ENCODE measurements at regions not wholly inside any gene's neighbourhood (a gene's known extent, or its start where the extent isn't known, plus 50 kb on each side); places are given as distances from the start of the nearest gene placed in this dataset.

- Mint-ChIP-seq H3K27me3 (no peaks in the 10 kb centered on the region), H3K4me3 (ENCODE audit: low read depth) (no peak overlapping the region), H3K27ac (no peak overlapping the region), H3K9me3 (ENCODE audit: low read depth) (peaks cover 3% of the 10 kb centered on the region), H3K36me3 (ENCODE audit: insufficient read depth) (no peaks in the 10 kb centered on the region), H3K4me1 (ENCODE audit: low read depth) (peaks cover 14% of the 10 kb centered on the region)
- no peak for TF ChIP-seq CTCF (IDR thresholded peaks at IDR 0.05; ENCODE audit: unreplicated experiment)
- DNase-seq (ENCODE audit: low spot score, unreplicated experiment) = no peak
These were observed 307.9 kb downstream of the SNX13 start for GRCh38 chr7:17632384-17632783.

GRCh38 chr7:17633067-17633466 lies 307.2 kb downstream of the SNX13 start:
- TF ChIP-seq CTCF (IDR thresholded peaks at IDR 0.05; ENCODE audit: unreplicated experiment) = no peak
- no peak overlapping the region for H3K27ac Mint-ChIP-seq
- peaks cover 14% of the 10 kb centered on the region for H3K4me1 Mint-ChIP-seq (ENCODE audit: low read depth)
- DNase-seq (ENCODE audit: low spot score, unreplicated experiment) = no peak
- H3K9me3 Mint-ChIP-seq (ENCODE audit: low read depth) = peaks cover 3% of the 10 kb centered on the region
- H3K36me3 Mint-ChIP-seq (ENCODE audit: insufficient read depth) = no peaks in the 10 kb centered on the region
- no peak overlapping the region for H3K4me3 Mint-ChIP-seq (ENCODE audit: low read depth)
- H3K27me3 Mint-ChIP-seq = no peaks in the 10 kb centered on the region

- peaks cover 10% of the 10 kb centered on the region for H3K9me3 Mint-ChIP-seq (ENCODE audit: low read depth)
- no peak for TF ChIP-seq CTCF (IDR thresholded peaks at IDR 0.05; ENCODE audit: unreplicated experiment)
- no peak overlapping the region for H3K27ac Mint-ChIP-seq
- no peak for DNase-seq (ENCODE audit: low spot score, unreplicated experiment)
- H3K27me3 Mint-ChIP-seq = no peaks in the 10 kb centered on the region
- no peak overlapping the region for H3K4me3 Mint-ChIP-seq (ENCODE audit: low read depth)
- H3K4me1 Mint-ChIP-seq (ENCODE audit: low read depth) = no peaks in the 10 kb centered on the region
- no peaks in the 10 kb centered on the region for H3K36me3 Mint-ChIP-seq (ENCODE audit: insufficient read depth)
These were observed 301.6 kb downstream of the SNX13 start for GRCh38 chr7:17638727-17639126.

GRCh38 chr7:17640730-17641377 lies 299.4 kb downstream of the SNX13 start:
- Mint-ChIP-seq H3K4me3 (ENCODE audit: low read depth) (no peak overlapping the region), H3K36me3 (ENCODE audit: insufficient read depth) (no peaks in the 10 kb centered on the region), H3K27me3 (no peaks in the 10 kb centered on the region), H3K9me3 (ENCODE audit: low read depth) (peaks cover 12% of the 10 kb centered on the region), H3K4me1 (ENCODE audit: low read depth) (no peaks in the 10 kb centered on the region), H3K27ac (no peak overlapping the region)
- peak; percentile 66 for TF ChIP-seq CTCF (IDR thresholded peaks at IDR 0.05; ENCODE audit: unreplicated experiment)
- DNase-seq (ENCODE audit: low spot score, unreplicated experiment) = no peak

- H3K4me1 Mint-ChIP-seq (ENCODE audit: low read depth) = no peaks in the 10 kb centered on the region
- no peaks in the 10 kb centered on the region for H3K36me3 Mint-ChIP-seq (ENCODE audit: insufficient read depth)
- no peak for DNase-seq (ENCODE audit: low spot score, unreplicated experiment)
- H3K27me3 Mint-ChIP-seq = no peaks in the 10 kb centered on the region
- peaks cover 12% of the 10 kb centered on the region for H3K9me3 Mint-ChIP-seq (ENCODE audit: low read depth)
- H3K27ac Mint-ChIP-seq = no peak overlapping the region
- H3K4me3 Mint-ChIP-seq (ENCODE audit: low read depth) = no peak overlapping the region
- no peak for TF ChIP-seq CTCF (IDR thresholded peaks at IDR 0.05; ENCODE audit: unreplicated experiment)
These were observed 294.8 kb downstream of the SNX13 start for GRCh38 chr7:17645500-17645899.

Measured in progenitor cell of endocrine pancreas (in vitro differentiated cells).